Activated CD4-positive, alpha-beta T cell treated with anti-CD3 and anti-CD28 coated beads, Interleukin-2, amount 10 ng/mL, durations not matched to agents 7 days and 5 days (primary cell): ENCODE measurements at regions not wholly inside any gene's neighbourhood (a gene's known extent, or its start where the extent isn't known, plus 50 kb on each side); places are given as distances from the start of the nearest gene placed in this dataset.

Source experiments
- CTCF ChIA-PET: fragments of 350-600 bp; sonication (Branson Sonifier 250); formaldehyde crosslinking; loops from one replicate; lab custom pipeline; 2021; ENCODE audit warnings: antibody characterized with exemption; lab: Charles Lee
- POLR2A ChIA-PET: fragments of 350-600 bp; sonication (Branson Sonifier 250); formaldehyde crosslinking; loops from one replicate; lab custom pipeline; 2021; ENCODE audit warnings: antibody characterized with exemption; lab: Charles Lee
- DNase-seq: peaks from one replicate; pipeline ENCODE4 v3.0.0-alpha.2; 2020
- H3K27ac Mint-ChIP-seq: one replicate; pipeline ENCODE4 v1.8.0; 2021; ENCODE audit warnings: mild to moderate bottlenecking, moderate library complexity, mixed read lengths
- H3K27me3 Mint-ChIP-seq: one replicate; pipeline ENCODE4 v1.8.0; 2021; ENCODE audit warnings: mixed read lengths
- H3K36me3 Mint-ChIP-seq: one replicate; pipeline ENCODE4 v1.8.0; 2021; ENCODE audit warnings: low read depth, mixed read lengths
- H3K4me1 Mint-ChIP-seq: one replicate; pipeline ENCODE4 v1.8.0; 2021; ENCODE audit warnings: mixed read lengths
- H3K4me3 Mint-ChIP-seq: one replicate; pipeline ENCODE4 v1.8.0; 2021; ENCODE audit warnings: mild to moderate bottlenecking, moderate library complexity, mixed read lengths
- H3K9me3 Mint-ChIP-seq: one replicate; pipeline ENCODE4 v1.8.0; 2021; ENCODE audit warnings: mixed read lengths

DNA sequence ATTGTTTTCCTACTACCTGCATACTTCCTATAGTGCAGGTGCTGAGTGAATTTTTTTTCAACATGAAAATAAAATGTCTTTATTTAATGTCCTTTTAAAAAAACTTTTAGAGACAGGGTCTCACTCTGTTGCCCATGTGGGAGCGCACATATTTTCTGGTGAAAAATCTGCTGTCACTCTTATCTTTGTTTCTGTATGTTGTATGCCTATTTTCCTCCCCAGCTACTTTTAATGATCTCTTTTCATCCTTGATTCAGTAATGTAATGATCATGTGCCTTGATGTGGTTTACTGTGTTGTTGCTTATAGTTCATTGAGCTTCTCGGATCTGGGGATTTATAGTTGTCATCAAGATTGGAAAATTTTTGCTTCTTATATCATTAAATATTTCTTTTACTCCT lies 117.3 kb downstream of the ARL6IP6 start:
- Mint-ChIP-seq H3K27me3 (no peaks in the 10 kb centered on the region), H3K4me3 (no peak overlapping the region), H3K36me3 (no peaks in the 10 kb centered on the region), H3K4me1 (no peaks in the 10 kb centered on the region), H3K9me3 (no peaks in the 10 kb centered on the region), H3K27ac (no peak overlapping the region)
- DNase-seq: no peak
- CTCF ChIA-PET: no interaction called here
- POLR2A ChIA-PET: no interaction called here

- ChIA-PET CTCF (no interaction called here), POLR2A (no interaction called here)
- Mint-ChIP-seq H3K9me3 (no peaks in the 10 kb centered on the region), H3K27ac (no peak overlapping the region), H3K36me3 (no peaks in the 10 kb centered on the region), H3K4me1 (no peaks in the 10 kb centered on the region), H3K4me3 (no peak overlapping the region), H3K27me3 (no peaks in the 10 kb centered on the region)
- no peak for DNase-seq
Observed at GRCh38 chr2:152827944-152828343, 109.5 kb downstream of the ARL6IP6 start.

- ChIA-PET CTCF (no interaction called here), POLR2A (no interaction called here)
- H3K27ac Mint-ChIP-seq: no peak overlapping the region
- no peak for DNase-seq
- H3K4me1 Mint-ChIP-seq: no peaks in the 10 kb centered on the region
- no peaks in the 10 kb centered on the region for H3K27me3 Mint-ChIP-seq
- H3K4me3 Mint-ChIP-seq: no peak overlapping the region
- H3K9me3 Mint-ChIP-seq: no peaks in the 10 kb centered on the region
- no peaks in the 10 kb centered on the region for H3K36me3 Mint-ChIP-seq
Observed at GRCh38 chr2:152826581-152827279, 108.3 kb downstream of the ARL6IP6 start.

DNA sequence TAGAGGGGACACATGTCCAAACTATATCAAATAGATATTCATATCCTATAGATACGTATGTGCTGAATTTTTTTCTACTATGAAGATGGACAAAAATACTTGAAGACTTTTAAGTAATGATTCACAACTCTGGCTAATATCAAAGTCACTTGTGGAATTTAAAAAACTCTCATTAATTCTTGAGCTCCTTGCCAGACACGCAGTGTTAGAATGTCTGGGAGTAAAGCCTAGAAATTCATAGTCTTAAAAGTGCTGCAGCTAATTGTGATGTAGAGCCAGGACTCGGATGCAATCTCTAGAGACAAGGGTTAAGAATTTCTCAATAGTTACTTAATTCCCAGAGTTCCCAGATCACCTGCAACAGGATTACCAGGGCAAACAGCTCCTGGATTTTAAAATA lies 107.4 kb downstream of the ARL6IP6 start:
- Mint-ChIP-seq H3K27ac (no peak overlapping the region), H3K9me3 (no peaks in the 10 kb centered on the region), H3K27me3 (no peaks in the 10 kb centered on the region), H3K4me3 (no peak overlapping the region), H3K36me3 (no peaks in the 10 kb centered on the region), H3K4me1 (no peaks in the 10 kb centered on the region)
- no peak for DNase-seq
- CTCF ChIA-PET: no interaction called here
- POLR2A ChIA-PET: no interaction called here

- no peaks in the 10 kb centered on the region for H3K9me3 Mint-ChIP-seq
- H3K4me3 Mint-ChIP-seq: no peak overlapping the region
- no peak for DNase-seq
- H3K4me1 Mint-ChIP-seq: no peaks in the 10 kb centered on the region
- ChIA-PET CTCF (no interaction called here), POLR2A (no interaction called here)
- no peaks in the 10 kb centered on the region for H3K36me3 Mint-ChIP-seq
- no peak overlapping the region for H3K27ac Mint-ChIP-seq
- H3K27me3 Mint-ChIP-seq: no peaks in the 10 kb centered on the region
Observed at GRCh38 chr2:152823905-152824304, 105.5 kb downstream of the ARL6IP6 start.

- Mint-ChIP-seq H3K27me3 (no peaks in the 10 kb centered on the region), H3K4me3 (no peak overlapping the region), H3K27ac (no peak overlapping the region), H3K36me3 (no peaks in the 10 kb centered on the region), H3K9me3 (no peaks in the 10 kb centered on the region), H3K4me1 (no peaks in the 10 kb centered on the region)
- CTCF ChIA-PET: no interaction called here
- no peak for DNase-seq
- POLR2A ChIA-PET: no interaction called here
Observed at GRCh38 chr2:152822676-152823075, 104.3 kb downstream of the ARL6IP6 start.

DNA sequence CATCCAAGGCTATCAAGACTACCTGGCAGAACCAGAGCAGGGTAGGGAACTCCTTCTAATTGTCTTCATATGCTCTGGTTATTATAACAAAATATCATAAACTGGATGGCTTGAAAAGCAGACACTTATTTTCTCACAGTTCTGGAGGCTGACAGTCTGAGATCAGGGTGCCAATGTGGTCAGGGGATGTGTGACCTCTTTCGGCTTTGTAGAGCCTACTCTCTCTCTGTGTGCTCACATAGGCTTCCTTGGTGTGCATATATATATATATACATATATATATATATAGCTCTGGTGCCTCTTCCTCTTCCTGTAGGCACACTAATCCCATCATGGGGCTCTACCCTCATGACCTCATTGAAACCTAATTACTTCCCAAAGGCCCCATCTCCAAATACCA lies 101.6 kb downstream of the ARL6IP6 start:
- ChIA-PET POLR2A (no interaction called here), CTCF (no interaction called here)
- H3K9me3 Mint-ChIP-seq: no peaks in the 10 kb centered on the region
- no peak overlapping the region for H3K4me3 Mint-ChIP-seq
- no peak overlapping the region for H3K27ac Mint-ChIP-seq
- H3K27me3 Mint-ChIP-seq: peaks cover 5% of the 10 kb centered on the region
- no peaks in the 10 kb centered on the region for H3K36me3 Mint-ChIP-seq
- H3K4me1 Mint-ChIP-seq: no peaks in the 10 kb centered on the region
- DNase-seq: no peak

DNA sequence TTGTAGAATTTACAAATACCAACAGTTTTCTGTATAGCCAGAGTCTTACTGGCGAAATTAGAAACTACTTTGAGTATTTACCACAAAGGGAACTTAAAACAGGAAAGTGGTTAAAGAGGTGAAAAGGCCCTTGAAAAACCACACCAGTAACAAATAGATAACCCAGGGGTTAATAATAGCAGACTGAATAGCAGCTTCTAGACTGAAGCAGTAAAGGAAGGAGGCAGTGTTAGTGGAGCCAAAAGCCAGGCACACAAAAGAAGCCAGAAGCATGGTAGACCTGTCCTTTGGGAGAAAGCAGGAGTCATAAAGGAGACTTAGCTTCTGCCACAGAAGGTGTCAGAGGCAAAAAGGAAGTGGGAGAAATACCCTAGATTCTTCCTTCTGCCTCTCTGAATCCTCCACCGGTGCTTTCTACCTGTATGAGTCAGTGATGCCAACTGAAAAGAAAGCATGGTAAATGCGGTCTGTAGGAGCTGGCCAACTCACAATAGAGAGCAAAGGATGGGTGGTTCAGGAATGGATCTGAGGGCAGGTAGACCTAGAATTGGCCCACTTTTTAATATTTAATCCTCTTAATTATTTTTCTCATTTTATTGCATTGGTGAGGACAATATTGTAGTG lies 97.3 kb downstream of the ARL6IP6 start:
- POLR2A ChIA-PET: no interaction called here

GRCh38 chr2:152814475-152815030 lies 96.1 kb downstream of the ARL6IP6 start:
- H3K27ac Mint-ChIP-seq: no peak overlapping the region
- H3K27me3 Mint-ChIP-seq: peaks cover 5% of the 10 kb centered on the region
- POLR2A ChIA-PET: no interaction called here
- no peak overlapping the region for H3K4me3 Mint-ChIP-seq
- no peaks in the 10 kb centered on the region for H3K36me3 Mint-ChIP-seq
- CTCF ChIA-PET: no interaction called here
- H3K4me1 Mint-ChIP-seq: peaks cover 7% of the 10 kb centered on the region
- DNase-seq: no peak
- peaks cover 17% of the 10 kb centered on the region for H3K9me3 Mint-ChIP-seq

More for the DNA sequence above, 97.3 kb downstream of the ARL6IP6 start:
- CTCF ChIA-PET: no interaction called here
- Mint-ChIP-seq H3K4me3 (no peak overlapping the region), H3K9me3 (peaks cover 17% of the 10 kb centered on the region), H3K36me3 (no peaks in the 10 kb centered on the region), H3K27ac (no peak overlapping the region), H3K27me3 (peaks cover 5% of the 10 kb centered on the region), H3K4me1 (peaks cover 7% of the 10 kb centered on the region)
- no peak for DNase-seq

GRCh38 chr2:152813351-152813750 lies 94.9 kb downstream of the ARL6IP6 start:
- CTCF ChIA-PET: no interaction called here
- Mint-ChIP-seq H3K4me1 (peaks cover 7% of the 10 kb centered on the region), H3K36me3 (no peaks in the 10 kb centered on the region), H3K4me3 (no peak overlapping the region), H3K27me3 (peaks cover 10% of the 10 kb centered on the region), H3K9me3 (peaks cover 17% of the 10 kb centered on the region), H3K27ac (no peak overlapping the region)
- POLR2A ChIA-PET: no interaction called here
- no peak for DNase-seq
